Stimulated activated CD4-positive, alpha-beta T cell treated with anti-CD3 and anti-CD28 coated beads, Interleukin-1b, Interleukin-23, amount 100 ng/mL, for 48 hours (primary cell): ENCODE measurements at regions not wholly inside any gene's neighbourhood (a gene's known extent, or its start where the extent isn't known, plus 50 kb on each side); places are given as distances from the start of the nearest gene placed in this dataset.
"Not testable (repeated sequence)": the region's sequence is repeated elsewhere in the genome, so short reads cannot be mapped to it uniquely, and the experiment has no call there.

ENCODE experiments used
- DNase-seq: peaks from one replicate; pipeline ENCODE4 v3.0.0-alpha.2; 2020

- no peak for DNase-seq
Observed at GRCh38 chr12:38160318-38161122, 156.1 kb upstream of the ALG10B start.

GRCh38 chr12:38161123-38162000, 155.2 kb upstream of the ALG10B start:
- no peak for DNase-seq

- no peak for DNase-seq
Observed at GRCh38 chr12:38162013-38162412, 154.6 kb upstream of the ALG10B start.

- DNase-seq, result no peak
Observed at GRCh38 chr12:38162708-38163441, 153.7 kb upstream of the ALG10B start.

GRCh38 chr12:38163442-38163801, 153.2 kb upstream of the ALG10B start:
- DNase-seq, result no peak

- DNase-seq, result no peak
Observed at GRCh38 chr12:38166225-38166624, 150.3 kb upstream of the ALG10B start.

- no peak for DNase-seq
Observed at GRCh38 chr12:38175538-38175937, 141.0 kb upstream of the ALG10B start.

GRCh38 chr12:38183617-38184016, 133.0 kb upstream of the ALG10B start:
- DNase-seq, result not testable (repeated sequence)

GRCh38 chr12:38197286-38197685, 119.3 kb upstream of the ALG10B start:
- DNase-seq, result not testable (repeated sequence)

- DNase-seq, result no peak
Observed at GRCh38 chr12:38201461-38202276, 114.9 kb upstream of the ALG10B start.

GRCh38 chr12:38204831-38205230, 111.7 kb upstream of the ALG10B start:
- DNase-seq, result no peak

- no peak for DNase-seq
Observed at GRCh38 chr12:38222011-38222410, 94.6 kb upstream of the ALG10B start.

- DNase-seq, result not testable (repeated sequence)
Observed at GRCh38 chr12:38238328-38238727, 78.2 kb upstream of the ALG10B start.

GRCh38 chr12:38253778-38254177, 62.8 kb upstream of the ALG10B start:
- DNase-seq, result no peak

- no peak for DNase-seq
Observed at GRCh38 chr12:38258411-38258810, 58.2 kb upstream of the ALG10B start.
